CD4-positive, alpha-beta T cell treated with Interleukin-6 for 4 hours (primary cell): ENCODE measurements at regions not wholly inside any gene's neighbourhood (a gene's known extent, or its start where the extent isn't known, plus 50 kb on each side); places are given as distances from the start of the nearest gene placed in this dataset.
"Not testable (repeated sequence)": the region's sequence is repeated elsewhere in the genome, so short reads cannot be mapped to it uniquely, and the experiment has no call there.

Experiments used
- DNase-seq: peaks from one replicate; pipeline ENCODE4 v3.0.0-alpha.2; 2020; ENCODE audit warnings: mixed read lengths

- DNase-seq = no peak
These were observed 51.5 kb upstream of the PHF21B start for GRCh38 chr22:45061332-45061731.

- DNase-seq = no peak
These were observed 54.8 kb upstream of the PHF21B start for GRCh38 chr22:45064313-45065278.

- DNase-seq = no peak
These were observed 55.9 kb upstream of the PHF21B start for GRCh38 chr22:45065726-45066125.

GRCh38 chr22:45067731-45068130 is 57.9 kb upstream of the PHF21B start:
- no peak for DNase-seq

- DNase-seq = no peak
These were observed 60.1 kb upstream of the PHF21B start for GRCh38 chr22:45069925-45070324.

- DNase-seq = no peak
These were observed 61.8 kb upstream of the PHF21B start for GRCh38 chr22:45071618-45072017.

GRCh38 chr22:45072322-45072903 is 62.6 kb upstream of the PHF21B start:
- DNase-seq = no peak

GRCh38 chr22:45073064-45073463 is 63.3 kb upstream of the PHF21B start:
- no peak for DNase-seq

GRCh38 chr22:45077286-45077685 is 67.5 kb upstream of the PHF21B start:
- DNase-seq = no peak

GRCh38 chr22:45077826-45078334 is 68.1 kb upstream of the PHF21B start:
- DNase-seq = no peak

- DNase-seq = no peak
These were observed 73.0 kb upstream of the PHF21B start for GRCh38 chr22:45082795-45083194.

GRCh38 chr22:45083659-45084305 is 74.0 kb upstream of the PHF21B start:
- DNase-seq = no peak

- no peak for DNase-seq
These were observed 74.7 kb upstream of the PHF21B start for GRCh38 chr22:45084400-45084920.

GRCh38 chr22:45087802-45088201 is 75.9 kb upstream of the NUP50 start:
- no peak for DNase-seq

- no peak for DNase-seq
These were observed 75.1 kb upstream of the NUP50 start for GRCh38 chr22:45088576-45088975.

GRCh38 chr22:45090497-45090910 is 73.2 kb upstream of the NUP50 start:
- no peak for DNase-seq

GRCh38 chr22:45091254-45091854 is 72.4 kb upstream of the NUP50 start:
- no peak for DNase-seq

GRCh38 chr22:45091875-45092274 is 71.8 kb upstream of the NUP50 start:
- DNase-seq = not testable (repeated sequence)

- no peak for DNase-seq
These were observed 71.1 kb upstream of the NUP50 start for GRCh38 chr22:45092644-45093043.

GRCh38 chr22:45093609-45094008 is 70.1 kb upstream of the NUP50 start:
- DNase-seq = no peak

GRCh38 chr22:45094081-45094720 is 69.5 kb upstream of the NUP50 start:
- no peak for DNase-seq

GRCh38 chr22:45094825-45095224 is 68.9 kb upstream of the NUP50 start:
- DNase-seq = no peak
